Fibroblast of villous mesenchyme (primary cell): ENCODE measurements at regions not wholly inside any gene's neighbourhood (a gene's known extent, or its start where the extent isn't known, plus 50 kb on each side); places are given as distances from the start of the nearest gene placed in this dataset.
"Not testable (repeated sequence)": the region's sequence is repeated elsewhere in the genome, so short reads cannot be mapped to it uniquely, and the experiment has no call there.

Source experiments
- DNase-seq: peaks from one replicate; pipeline ENCODE4 v3.0.0-alpha.2; 2010; ENCODE audit warnings: low read depth
- H3K4me3 ChIP-seq: 2 replicates; pipeline ENCODE4 v1.5.1; 2011; ENCODE audit warnings: low read depth, mild to moderate bottlenecking, low read length
- CTCF ChIP-seq: IDR thresholded peaks from 2 replicates; pipeline ENCODE4 v1.5.1; 2012; ENCODE audit warnings: low read depth, mild to moderate bottlenecking, low read length; ENCODE audit not compliant: insufficient read depth

- H3K4me3 ChIP-seq: no peak overlapping the region
- no peak for DNase-seq
- no peak for TF ChIP-seq CTCF
Measured at GRCh38 chr5:25459082-25459481, 814.3 kb upstream of the CDH10 start.

GRCh38 chr5:25458628-25459027 is 813.9 kb upstream of the CDH10 start:
- no peak for DNase-seq
- H3K4me3 ChIP-seq: no peak overlapping the region
- no peak for TF ChIP-seq CTCF

- TF ChIP-seq CTCF: no peak
- DNase-seq: no peak
- no peak overlapping the region for H3K4me3 ChIP-seq
Measured at GRCh38 chr5:25453500-25453899, 808.7 kb upstream of the CDH10 start.

- no peak for DNase-seq
- no peak overlapping the region for H3K4me3 ChIP-seq
- no peak for TF ChIP-seq CTCF
Measured at GRCh38 chr5:25451294-25451693, 806.5 kb upstream of the CDH10 start.

GRCh38 chr5:25448646-25449045 is 803.9 kb upstream of the CDH10 start:
- no peak for DNase-seq
- H3K4me3 ChIP-seq: no peak overlapping the region
- TF ChIP-seq CTCF: no peak

- TF ChIP-seq CTCF: no peak
- DNase-seq: no peak
Measured at GRCh38 chr5:25448190-25448621, 803.4 kb upstream of the CDH10 start.

GRCh38 chr5:25446061-25446420 is 801.3 kb upstream of the CDH10 start:
- not testable (repeated sequence) for DNase-seq, H3K4me3 ChIP-seq

More at GRCh38 chr5:25448190-25448621, 803.4 kb upstream of the CDH10 start:
- no peak overlapping the region for H3K4me3 ChIP-seq

- not testable (repeated sequence) for DNase-seq, H3K4me3 ChIP-seq
Measured at GRCh38 chr5:25445381-25446060, 800.7 kb upstream of the CDH10 start.
